C1 segment of cervical spinal cord (tissue), 14 donors: ENCODE measurements at regions not wholly inside any gene's neighbourhood (a gene's known extent, or its start where the extent isn't known, plus 50 kb on each side); places are given as distances from the start of the nearest gene placed in this dataset.
"Not testable (repeated sequence)": the region's sequence is repeated elsewhere in the genome, so short reads cannot be mapped to it uniquely, and the experiment has no call there.

Experiments used
- DNase-seq, 14 donors: peaks; one replicate each; lab custom pipeline; 2025; lab: John Stamatoyannopoulos, UW

- DNase-seq, result no peak
Measured at GRCh38 chrX:87105131-87105530, 412.5 kb upstream of the KLHL4 start.

- DNase-seq, result no peak
Measured at GRCh38 chrX:87110142-87110541, 407.5 kb upstream of the KLHL4 start.

- DNase-seq, result no peak
Measured at GRCh38 chrX:87140800-87141483, 376.7 kb upstream of the KLHL4 start.

- DNase-seq, result peak in 2 of 14 donors; percentile 0 to 1
Measured at GRCh38 chrX:87160435-87161010, 357.1 kb upstream of the KLHL4 start.

GRCh38 chrX:87167841-87168240 is 349.8 kb upstream of the KLHL4 start:
- no peak for DNase-seq

- not testable (repeated sequence) for DNase-seq
Measured at GRCh38 chrX:87178009-87178408, 339.6 kb upstream of the KLHL4 start.
